K562 (cell line): ENCODE measurements at regions not wholly inside any gene's neighbourhood (a gene's known extent, or its start where the extent isn't known, plus 50 kb on each side); places are given as distances from the start of the nearest gene placed in this dataset.

Experiments used
- CBX8 ChIP-seq: fragments of 200-600 bp; sonication (generic); IDR thresholded peaks from 2 replicates; pipeline ENCODE4 v1.6.1; 2012; ENCODE audit warnings: borderline replicate concordance, mixed run types, low read depth, mild to moderate bottlenecking, moderate library complexity, mixed read lengths, low read length, control low read depth, inconsistent platforms; ENCODE audit not compliant: poor library complexity, severe bottlenecking; ENCODE audit errors: extremely low read depth
- CHD1 ChIP-seq: fragments of 200-600 bp; sonication (generic); IDR thresholded peaks from one replicate; pipeline ENCODE4 v1.6.1; 2012; ENCODE audit warnings: mild to moderate bottlenecking, moderate library complexity, low read length, inconsistent platforms
- EZH2 ChIP-seq: IDR thresholded peaks from 2 replicates; pipeline ENCODE4 v1.6.1; 2012; ENCODE audit warnings: low read depth, mild to moderate bottlenecking, inconsistent platforms, low read length, borderline replicate concordance
- HDGF ChIP-seq: fragments of 450-650 bp; IDR thresholded peaks from 2 replicates; pipeline ENCODE4 v1.6.1; 2016
- ILK ChIP-seq: fragments of 450-650 bp; IDR thresholded peaks from 2 replicates; pipeline ENCODE4 v1.6.1; 2016; ENCODE audit warnings: missing genetic modification characterization, low read depth, mild to moderate bottlenecking, missing compliant biosample characterization, moderate library complexity, borderline replicate concordance
- KAT7 ChIP-seq: sonication (generic); formaldehyde crosslinking; IDR thresholded peaks from 2 replicates; pipeline ENCODE4 v1.8.0; 2022; ENCODE audit warnings: missing genetic modification reagents, mild to moderate bottlenecking, borderline replicate concordance
- KLF16 ChIP-seq: IDR thresholded peaks from 2 replicates; pipeline ENCODE4 v1.6.1; 2016; ENCODE audit warnings: antibody characterized with exemption
- POLR2AphosphoS5 ChIP-seq: IDR thresholded peaks from 2 replicates; pipeline ENCODE4 v1.6.1; 2011; ENCODE audit warnings: mild to moderate bottlenecking, low read depth, low read length, moderate library complexity; ENCODE audit not compliant: control insufficient read depth, insufficient read depth
- SRF ChIP-seq, 2 experiments: fragments of 250-450, 450-650 bp in 1 of 2; sonication (Bioruptor Pico) in 1 of 2; sonication (generic) in 1 of 2; formaldehyde crosslinking; IDR thresholded peaks; 2 replicates each; pipeline versions ENCODE4 v1.5.0 to v1.5.1; 2020 to 2022; ENCODE audit warnings: mild to moderate bottlenecking in 1 of 2, missing genetic modification reagents in 1 of 2
- ZBTB7A ChIP-seq: IDR thresholded peaks from 2 replicates; pipeline ENCODE4 v1.6.1; 2011; ENCODE audit warnings: low read depth, mild to moderate bottlenecking, low read length, moderate library complexity, borderline replicate concordance; ENCODE audit not compliant: control insufficient read depth
- ZNF133 ChIP-seq: fragments of 250-450 bp; sonication (Bioruptor Pico); IDR thresholded peaks from 2 replicates; pipeline ENCODE4 v1.4.0; 2020; ENCODE audit warnings: mild to moderate bottlenecking
- TF ChIP-seq, protein P1 (sequence below): fragments of 450-650 bp; formaldehyde crosslinking; IDR thresholded peaks from 2 replicates; pipeline ENCODE4 v1.4.0; 2020; ENCODE audit warnings: mild to moderate bottlenecking, mixed read lengths
- TF ChIP-seq, protein P2 (sequence below): fragments of 250-450 bp; sonication (Bioruptor Pico); IDR thresholded peaks from 2 replicates; pipeline ENCODE4 v1.8.0; 2021; ENCODE audit warnings: borderline replicate concordance, mild to moderate bottlenecking, moderate library complexity; ENCODE audit not compliant: poor library complexity, severe bottlenecking

- TF ChIP-seq KLF16 = no peak
- no peak for TF ChIP-seq SRF (CRISPR knock-in tag; IDR thresholded peaks at IDR 0.05)
- TF ChIP-seq, protein P1, sequence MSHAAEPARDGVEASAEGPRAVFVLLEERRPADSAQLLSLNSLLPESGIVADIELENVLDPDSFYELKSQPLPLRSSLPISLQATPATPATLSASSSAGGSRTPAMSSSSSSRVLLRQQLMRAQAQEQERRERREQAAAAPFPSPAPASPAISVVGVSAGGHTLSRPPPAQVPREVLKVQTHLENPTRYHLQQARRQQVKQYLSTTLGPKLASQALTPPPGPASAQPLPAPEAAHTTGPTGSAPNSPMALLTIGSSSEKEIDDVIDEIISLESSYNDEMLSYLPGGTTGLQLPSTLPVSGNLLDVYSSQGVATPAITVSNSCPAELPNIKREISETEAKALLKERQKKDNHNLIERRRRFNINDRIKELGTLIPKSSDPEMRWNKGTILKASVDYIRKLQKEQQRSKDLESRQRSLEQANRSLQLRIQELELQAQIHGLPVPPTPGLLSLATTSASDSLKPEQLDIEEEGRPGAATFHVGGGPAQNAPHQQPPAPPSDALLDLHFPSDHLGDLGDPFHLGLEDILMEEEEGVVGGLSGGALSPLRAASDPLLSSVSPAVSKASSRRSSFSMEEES = no peak
- TF ChIP-seq ZNF133 (CRISPR knock-in tag) = no peak
- TF ChIP-seq ZBTB7A = no peak
- no peak for TF ChIP-seq HDGF
- no peak for TF ChIP-seq EZH2
- TF ChIP-seq POLR2AphosphoS5 = no peak
- TF ChIP-seq KAT7 (CRISPR knock-in tag) = no peak
- TF ChIP-seq, protein P2, sequence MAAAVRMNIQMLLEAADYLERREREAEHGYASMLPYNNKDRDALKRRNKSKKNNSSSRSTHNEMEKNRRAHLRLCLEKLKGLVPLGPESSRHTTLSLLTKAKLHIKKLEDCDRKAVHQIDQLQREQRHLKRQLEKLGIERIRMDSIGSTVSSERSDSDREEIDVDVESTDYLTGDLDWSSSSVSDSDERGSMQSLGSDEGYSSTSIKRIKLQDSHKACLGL = no peak
- no peak for TF ChIP-seq CBX8
- TF ChIP-seq ILK (tag) = no peak
- no peak for TF ChIP-seq CHD1
Observed at GRCh38 chr10:130498042-130498441, 361.9 kb downstream of the GLRX3 start.
